GM19463 (cell line): ENCODE measurements at regions not wholly inside any gene's neighbourhood (a gene's known extent, or its start where the extent isn't known, plus 50 kb on each side); places are given as distances from the start of the nearest gene placed in this dataset.
"Not testable (repeated sequence)": the region's sequence is repeated elsewhere in the genome, so short reads cannot be mapped to it uniquely, and the experiment has no call there.

Source experiments
- ATAC-seq: cut with Tn5 transposase; IDR thresholded peaks from one replicate; pipeline ENCODE4 v1.9.1; 2021; ENCODE audit warnings: mild to moderate bottlenecking, moderate library complexity; ENCODE audit not compliant: unreplicated experiment

DNA sequence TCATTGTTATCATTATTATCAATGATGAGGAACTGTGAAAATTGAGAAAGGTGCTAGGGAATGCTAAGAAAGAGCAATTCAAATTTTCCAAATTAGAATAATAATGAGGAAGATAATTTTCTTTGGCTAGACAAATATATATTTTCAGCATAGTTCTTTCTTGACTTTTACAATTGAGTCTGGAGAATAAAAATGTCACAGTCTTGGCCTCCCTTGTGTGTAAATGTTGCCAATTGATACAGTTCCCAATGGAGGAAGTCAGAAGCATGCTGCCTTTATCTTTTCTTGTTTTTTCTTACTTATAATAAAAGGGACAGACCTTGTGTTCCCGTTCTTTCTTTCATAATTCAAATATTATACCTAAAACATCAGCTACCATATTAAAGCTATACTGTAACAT, 774.4 kb downstream of the SI start:
- no peak for ATAC-seq

DNA sequence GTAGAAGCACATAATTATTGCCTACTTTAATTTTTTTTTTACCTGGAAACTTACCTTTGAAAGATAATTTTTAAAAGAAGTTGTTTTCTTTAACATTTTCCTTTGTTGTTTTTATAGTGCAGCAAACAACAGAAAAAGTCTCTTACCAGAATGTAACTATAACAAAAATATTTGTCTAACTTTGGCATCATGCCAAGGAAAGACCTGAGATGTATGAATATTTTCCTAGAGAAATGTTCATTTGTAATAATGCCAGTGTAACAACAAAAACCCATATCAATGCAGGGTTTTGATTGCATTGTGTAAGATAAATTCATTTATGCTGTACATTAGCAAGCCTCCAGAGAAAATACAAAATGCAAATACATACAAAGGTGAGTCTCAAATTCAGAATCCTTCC, 775.7 kb downstream of the SI start:
- ATAC-seq: no peak

DNA sequence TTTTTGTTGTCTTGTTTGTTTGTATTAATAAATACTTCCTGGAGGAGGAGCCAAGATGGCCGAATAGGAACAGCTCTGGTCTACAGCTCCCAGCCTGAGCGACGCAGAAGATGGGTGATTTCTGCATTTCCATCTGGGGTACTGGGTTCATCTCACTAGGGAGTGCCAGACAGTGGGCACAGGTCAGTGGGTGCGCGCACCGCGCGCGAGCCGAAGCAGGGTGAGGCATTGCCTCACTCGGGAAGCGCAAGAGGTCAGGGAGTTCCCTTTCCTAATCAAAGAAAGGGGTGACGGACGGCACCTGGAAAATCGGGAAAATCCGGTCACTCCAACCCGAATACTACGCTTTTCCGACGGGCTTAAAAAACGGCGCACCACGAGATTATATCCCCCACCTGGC, 786.8 kb downstream of the SI start:
- ATAC-seq: not testable (repeated sequence)

DNA sequence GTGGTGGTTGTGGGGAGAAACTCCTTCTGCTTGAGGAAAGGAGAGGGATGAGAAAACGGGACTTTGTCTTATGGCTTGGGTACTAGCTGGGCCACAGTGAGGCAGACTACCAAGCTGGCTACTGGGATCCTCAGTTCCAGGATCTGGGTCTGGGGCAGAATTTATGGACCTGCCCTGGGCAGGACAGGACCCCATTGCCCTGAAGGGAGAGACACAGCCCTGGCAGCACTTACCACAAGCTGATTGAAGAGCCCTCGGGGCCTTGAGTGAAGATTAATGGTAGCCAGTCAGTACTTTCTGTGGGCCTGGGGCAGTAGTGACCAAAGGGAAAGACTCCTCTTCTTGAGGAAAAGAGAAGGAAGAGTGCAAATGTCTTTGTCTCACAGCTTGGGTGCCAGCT, 799.7 kb downstream of the SI start:
- no peak for ATAC-seq

DNA sequence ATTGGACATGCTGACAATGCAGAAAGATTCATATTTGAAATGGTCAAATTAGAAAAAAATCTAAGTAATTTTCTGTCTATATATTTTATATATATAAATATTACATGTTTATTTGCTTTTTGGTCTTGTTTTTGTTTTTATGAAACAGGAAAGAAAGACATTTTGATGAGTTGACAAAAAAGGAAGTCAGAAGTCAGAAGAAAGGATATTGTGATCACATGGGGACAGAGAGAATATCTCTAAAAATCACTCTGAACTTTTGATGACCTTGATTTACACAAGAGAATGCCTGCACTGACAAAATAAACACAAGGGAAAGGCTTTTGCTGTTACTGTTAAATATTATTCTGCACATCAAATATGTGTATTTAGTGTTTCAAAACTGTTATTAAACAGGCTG, 811.2 kb downstream of the SI start:
- no peak for ATAC-seq

DNA sequence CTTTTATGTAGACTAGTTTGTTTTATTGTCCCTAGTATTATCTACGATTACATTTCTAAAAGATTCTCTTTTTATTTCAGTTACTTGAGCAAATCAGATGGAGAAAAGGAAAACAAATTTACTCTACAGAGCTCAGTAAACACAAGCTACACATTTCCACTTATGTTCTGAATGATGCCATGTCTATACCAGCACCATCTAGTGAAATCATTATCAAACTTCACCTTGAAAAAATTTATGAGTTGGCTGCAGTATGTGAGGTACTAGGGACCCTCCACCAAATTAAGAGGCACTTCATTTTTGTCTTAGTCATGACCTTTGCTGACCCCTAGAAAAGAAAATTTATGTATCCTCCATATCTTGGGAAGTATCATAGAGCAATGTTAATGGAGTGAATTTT, 827.4 kb downstream of the SI start:
- ATAC-seq: no peak

DNA sequence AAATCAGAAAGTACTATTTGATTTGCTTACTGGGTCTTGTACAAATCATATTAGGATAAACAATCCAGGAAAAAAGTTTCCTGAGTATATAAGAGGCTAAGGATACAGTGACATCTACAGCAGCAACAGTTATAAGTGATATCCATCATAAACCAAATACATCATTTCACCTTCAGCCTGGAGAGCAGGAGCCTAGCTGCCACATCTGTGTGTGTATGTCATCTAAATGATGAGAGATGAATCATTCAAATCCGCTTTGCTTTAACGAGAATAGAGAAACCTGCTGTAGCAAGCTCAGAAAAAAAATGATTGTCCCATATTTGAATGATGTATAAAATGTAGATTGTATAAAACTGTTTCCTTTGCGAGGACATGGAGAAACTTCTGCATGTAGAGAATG, 841.4 kb downstream of the SI start:
- ATAC-seq: no peak

DNA sequence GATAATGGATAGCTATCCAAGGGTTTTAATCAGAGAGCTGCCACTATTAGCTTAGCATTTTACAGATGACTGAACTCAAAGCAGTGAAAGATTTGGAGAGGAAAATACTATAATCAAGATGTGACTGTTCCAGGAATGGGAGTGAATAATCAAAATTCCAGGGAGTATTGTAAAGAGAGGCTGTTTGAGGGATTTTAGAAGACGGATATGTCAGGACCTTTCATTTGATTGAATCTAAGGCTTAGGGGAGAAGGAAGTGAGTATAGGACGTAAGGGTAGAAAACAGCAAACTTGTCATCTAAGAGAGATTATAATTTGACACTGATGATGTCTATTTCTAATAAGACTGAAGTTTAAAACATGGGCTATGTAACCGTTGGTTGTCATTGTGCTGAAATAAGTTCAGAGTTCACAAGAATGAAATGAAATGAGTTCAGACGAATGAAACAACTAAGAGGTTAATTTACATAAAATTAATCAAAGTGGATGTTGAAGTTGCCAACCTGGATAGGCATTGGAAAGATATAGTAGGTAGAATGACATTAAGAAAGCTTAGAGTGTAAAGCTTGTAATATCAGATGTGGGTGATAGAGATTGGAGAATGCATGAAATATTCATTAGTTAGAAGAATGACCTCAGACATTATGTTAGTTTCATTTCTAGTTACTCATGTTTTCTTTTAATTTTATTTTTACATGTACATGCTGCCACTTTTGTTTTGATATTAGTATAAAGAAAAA, 842.8 kb downstream of the SI start:
- ATAC-seq: no peak

DNA sequence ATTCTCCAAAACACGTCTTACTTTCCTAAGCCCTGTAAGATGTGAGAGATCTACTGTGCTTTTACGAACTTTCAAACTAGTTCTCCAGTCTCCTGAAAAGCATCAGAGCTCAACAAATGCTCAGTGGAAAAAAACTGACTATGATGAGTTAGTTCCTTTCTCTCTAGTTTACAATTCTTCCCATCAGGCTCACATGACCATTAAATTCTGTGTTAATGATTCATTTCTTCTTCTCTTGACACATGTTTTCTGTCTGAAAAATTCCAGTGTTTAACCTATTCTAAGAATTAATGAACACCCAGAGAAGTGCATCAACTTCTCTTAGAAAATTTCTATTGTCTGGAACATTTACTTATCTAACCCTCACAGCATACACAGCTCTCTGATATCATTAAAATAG, 844.3 kb downstream of the SI start:
- ATAC-seq: no peak

DNA sequence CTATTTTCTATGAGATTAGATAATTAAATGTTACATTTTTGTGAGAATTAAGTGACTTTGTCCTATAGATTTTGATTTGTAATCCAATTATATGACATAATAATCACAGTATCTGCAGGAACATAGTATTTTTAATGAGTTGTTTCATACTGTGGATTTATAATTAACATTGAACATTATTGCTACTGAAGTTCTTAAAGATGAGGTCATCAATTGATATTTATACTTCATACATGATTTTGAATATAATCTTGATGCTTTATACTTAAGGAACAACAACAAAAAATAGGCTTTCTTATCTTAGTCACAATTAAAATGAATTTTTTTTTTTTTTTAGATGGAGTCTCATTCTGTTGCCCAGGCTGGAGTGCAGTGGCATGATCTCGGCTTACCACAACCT, 846.6 kb downstream of the SI start:
- ATAC-seq: no peak

DNA sequence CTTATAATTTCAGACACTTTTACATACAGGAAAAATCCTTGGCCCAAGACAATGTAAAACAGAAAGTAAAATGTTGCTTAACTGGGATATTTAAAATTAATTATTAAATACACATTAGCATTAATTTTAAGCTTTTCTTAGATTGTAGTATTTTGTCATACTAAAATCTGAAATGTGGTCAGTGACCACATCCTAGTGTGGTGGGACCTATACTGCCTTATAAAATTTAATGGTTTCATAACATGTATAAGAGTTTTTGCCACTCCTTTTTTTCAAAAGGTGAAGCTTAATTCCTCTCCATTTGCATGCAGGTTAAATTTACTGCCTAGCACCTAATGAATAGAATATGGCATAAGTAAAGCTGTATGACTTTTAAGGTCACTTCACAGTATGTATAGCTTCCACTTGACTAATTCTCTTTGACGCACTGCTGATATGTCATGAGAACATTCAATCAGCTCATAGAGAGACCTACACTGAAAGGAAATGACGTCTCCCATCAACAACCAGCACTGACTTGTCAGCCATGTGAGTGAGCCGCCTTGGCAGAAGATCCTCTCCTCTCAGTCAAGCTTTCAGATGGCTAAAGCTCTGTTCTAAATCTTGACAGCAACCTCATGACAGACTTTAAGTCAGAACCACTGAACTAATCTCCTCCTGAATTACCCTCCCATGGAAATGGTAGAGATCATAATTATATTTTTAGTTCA, 847.8 kb downstream of the SI start:
- ATAC-seq: no peak

DNA sequence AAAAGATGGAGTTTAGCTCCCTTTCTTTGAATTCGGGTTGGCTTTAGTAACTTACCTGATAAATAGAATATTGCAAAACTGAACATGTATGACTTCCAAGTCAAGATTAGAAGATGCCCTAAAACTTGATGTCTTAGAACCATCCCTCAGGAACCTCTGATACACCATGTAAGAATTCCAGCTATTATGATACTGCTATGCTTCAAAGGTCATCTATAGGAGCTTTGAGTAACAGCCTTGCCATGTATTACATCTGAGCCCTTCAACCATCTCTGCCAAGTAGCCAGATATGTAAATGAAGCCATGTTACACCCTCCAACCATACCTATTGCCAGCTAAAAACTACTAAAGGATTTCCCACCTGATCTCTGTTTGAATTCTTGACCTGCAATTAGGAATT, 854.2 kb downstream of the SI start:
- no peak for ATAC-seq

DNA sequence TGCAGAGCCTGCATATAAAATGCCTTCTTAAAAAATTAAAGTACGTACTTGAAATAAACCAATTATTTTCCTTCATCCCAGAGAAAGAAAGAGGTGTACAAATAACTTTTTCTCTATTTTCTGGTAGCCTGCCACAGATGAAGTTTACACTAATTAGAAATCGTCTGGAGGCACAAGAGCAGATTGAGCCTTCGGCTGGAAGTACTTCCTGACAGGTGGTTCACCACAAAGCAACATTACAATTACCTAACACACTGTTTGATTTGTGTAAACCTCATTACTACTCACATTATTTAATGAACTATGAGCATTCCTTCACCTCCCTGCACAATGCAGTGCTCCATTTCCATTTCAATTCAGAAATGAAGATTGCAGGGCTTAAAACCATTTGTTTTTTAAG, 856.1 kb downstream of the SI start:
- no peak for ATAC-seq

DNA sequence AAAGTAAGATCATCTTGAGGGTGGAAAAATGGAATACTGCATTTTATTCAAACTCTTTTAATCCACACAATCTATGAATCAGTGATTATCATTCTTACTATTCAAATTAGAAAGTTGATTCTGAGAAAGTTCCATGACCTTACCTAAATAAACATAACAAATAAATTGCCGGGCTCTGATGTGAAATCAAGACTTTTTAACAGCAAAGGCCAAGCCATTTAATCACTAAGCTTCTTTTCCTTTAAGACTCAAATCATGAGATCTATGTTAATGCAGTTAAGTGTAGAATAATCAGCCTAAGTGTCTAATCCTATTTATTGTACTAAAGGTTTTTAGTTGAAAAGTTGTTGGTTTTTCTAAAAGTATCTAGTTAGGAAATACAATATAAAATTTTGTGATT, 857.0 kb downstream of the SI start:
- no peak for ATAC-seq

DNA sequence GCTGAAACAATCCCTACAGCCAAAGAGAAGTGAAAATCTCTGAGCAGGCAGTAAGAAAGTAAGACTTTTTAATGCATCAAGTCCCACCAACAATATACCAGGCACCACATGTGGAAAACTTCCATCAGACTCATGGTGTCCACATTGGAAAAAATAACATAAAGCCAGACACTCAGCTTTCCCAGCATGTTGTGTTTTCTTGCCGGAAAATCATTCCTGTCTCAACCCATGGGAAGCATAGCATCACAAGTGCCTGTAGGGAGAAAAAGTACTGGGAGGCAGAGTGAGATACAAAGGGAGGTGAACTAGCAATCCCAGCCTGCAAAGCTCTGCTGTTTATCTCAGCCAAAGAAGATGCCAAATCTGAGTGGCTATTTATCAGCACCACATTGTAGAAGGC, 868.9 kb downstream of the SI start:
- ATAC-seq: no peak

DNA sequence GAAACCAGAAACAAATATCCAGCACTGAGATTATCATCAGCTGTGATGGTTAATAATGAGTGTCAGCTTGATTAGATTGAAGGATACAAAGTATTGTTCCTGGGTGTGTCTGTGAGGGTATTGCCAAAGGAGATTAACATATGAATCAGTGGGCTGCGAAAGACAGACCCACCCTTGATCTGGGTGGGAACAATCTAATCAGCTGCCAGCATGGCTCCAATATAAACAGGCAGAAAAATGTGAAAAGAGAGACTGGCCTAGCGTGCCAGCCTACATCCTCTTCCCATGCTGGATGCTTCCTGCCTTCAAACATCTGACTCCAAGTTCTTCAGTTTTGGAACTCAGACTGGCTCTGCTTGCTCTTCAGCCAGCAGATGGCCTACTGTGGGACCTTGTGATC, 869.5 kb downstream of the SI start:
- no peak for ATAC-seq

DNA sequence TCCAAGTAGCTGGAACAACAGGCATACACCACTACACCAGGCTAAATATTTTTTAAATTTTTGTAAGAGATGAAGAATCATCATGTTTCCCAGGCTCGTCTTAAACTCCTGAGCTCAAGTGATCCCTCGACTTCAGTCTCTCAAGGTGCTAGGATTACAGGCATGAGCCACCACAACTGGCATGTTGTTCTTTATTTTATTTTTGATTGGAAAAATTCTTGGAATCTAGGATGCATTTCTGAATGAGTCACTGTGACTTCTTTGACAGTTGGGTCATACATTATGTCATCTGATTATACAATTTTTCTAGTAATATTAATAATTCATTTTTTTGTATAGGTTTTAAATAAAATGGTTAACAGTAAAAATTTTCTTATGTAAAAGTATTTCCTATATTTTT, 870.2 kb downstream of the SI start:
- no peak for ATAC-seq

DNA sequence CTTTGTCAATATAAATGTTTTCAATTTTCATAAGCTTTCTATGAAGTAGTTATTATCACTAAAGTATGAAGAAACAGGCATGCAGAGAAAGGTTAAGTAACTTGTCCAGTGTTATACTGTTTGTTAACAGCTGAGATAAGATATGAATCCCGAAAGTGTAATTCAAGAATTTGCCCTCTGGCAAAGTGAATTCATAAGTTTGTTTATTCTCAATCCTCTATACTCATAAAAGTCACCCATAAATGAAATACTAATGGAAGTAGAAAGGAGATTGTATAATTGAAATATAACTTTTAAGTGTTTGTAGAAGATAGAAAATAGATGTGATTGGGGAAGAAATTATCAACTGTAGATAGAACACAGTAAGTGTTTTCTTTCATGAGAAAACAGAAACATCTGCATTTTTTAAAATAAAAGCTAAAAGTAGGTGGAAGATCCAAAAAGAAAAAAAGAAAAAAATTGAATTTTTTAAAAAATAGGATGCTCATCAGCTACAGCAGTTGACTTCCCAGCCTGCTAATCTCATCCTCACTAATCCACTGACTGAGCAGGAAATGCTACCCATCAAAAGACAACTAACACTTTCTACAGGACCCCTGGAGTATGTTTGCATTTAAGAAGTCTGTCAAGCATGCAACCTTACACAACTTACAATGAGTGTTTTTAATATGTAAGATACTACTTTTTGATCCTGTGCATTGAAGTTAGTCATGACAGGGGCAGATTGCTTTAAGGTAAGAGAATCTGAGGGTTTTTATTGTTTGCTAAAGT, 878.1 kb downstream of the SI start:
- no peak for ATAC-seq

DNA sequence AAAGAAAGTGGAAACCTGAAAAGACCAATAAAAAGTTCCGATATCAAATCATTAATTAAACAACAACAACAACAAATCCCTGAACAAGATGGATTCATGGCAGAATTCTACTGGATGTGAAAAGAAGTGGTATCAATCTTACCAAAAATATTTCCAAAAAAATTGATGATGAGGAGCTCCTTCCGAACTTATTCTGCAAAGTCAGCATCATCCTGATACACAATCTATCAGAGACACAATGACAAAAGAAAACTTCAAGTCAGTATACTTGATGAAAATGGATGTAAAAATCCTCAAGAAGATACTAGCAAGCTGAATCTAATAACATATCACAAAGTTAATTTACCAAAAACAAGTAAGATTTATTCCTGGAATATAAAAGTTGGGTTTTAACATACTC, 881.8 kb downstream of the SI start:
- no peak for ATAC-seq

DNA sequence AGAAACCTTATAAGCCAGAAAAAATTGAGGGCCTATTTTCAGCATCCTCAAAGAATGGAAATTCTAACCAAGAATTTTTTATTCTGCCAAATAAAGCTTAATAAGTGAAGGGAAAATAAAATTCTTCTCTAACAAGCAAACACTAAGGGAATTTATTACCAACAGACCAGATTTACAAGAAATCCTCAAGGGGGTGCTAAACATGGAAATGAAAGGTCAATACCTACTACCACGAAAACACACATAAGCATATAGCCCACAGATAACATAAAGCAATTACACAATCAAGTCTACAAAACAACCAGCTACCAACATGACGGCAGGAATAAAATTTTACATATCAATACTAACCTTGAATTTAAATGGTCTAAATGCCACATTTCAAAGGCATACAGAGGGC, 883.5 kb downstream of the SI start:
- ATAC-seq: no peak

DNA sequence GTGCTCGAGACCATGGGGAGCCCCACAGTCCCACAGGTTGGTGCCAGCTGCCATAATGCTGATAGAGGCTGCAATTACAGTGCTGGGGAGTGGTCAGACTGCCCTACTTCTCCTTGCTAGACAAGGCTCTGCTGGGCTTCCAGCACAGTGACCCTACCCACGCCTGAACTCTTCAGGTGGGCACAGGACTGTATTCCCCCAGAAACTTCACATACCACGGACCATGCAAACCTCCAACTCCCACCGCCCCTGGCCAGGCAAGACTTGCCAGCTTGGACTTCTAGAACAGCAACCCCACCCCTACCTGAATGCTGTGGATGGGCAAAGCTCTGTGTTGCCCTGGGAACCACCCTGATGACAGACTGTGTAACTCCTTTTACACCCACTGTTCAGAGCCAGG, 885.3 kb downstream of the SI start:
- no peak for ATAC-seq

DNA sequence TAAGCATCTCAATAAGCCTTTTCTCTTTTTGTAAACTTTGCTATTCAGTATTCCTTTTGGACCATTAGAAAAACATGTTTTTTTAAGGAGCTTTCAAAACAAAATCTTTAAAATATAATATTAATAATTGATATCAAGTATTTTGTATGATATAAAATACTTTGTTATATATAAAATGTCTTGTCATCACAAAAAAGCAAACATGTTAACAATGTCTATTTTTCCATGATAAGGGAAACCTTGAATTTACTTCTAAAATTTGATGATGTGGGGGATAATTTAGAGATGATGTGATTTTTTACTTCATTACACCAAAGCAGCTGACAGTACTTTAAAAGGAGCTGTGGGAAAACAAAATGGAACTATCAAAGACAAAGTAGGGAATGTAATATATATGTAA, 887.7 kb downstream of the SI start:
- no peak for ATAC-seq
